T47D (cell line): ENCODE measurements at regions not wholly inside any gene's neighbourhood (a gene's known extent, or its start where the extent isn't known, plus 50 kb on each side); places are given as distances from the start of the nearest gene placed in this dataset.

Source experiments
- DNase-seq, 2 experiments: peaks; one replicate each; pipeline versions ENCODE4 v3.0.0 to v3.0.0-alpha.2; 2011 to 2012; ENCODE audit warnings: low read depth in 1 of 2, low spot score in 1 of 2
- JUND ChIP-seq: IDR thresholded peaks from 2 replicates; pipeline ENCODE4 v1.6.1; 2012; ENCODE audit warnings: low read depth
- in situ Hi-C: cut with HindIII; loops from 2 replicates; pipeline ENCODE4 v1.10.0; 2016; ENCODE audit warnings: low sequenced_read_pairs, low pct_unique_long_range_greater_than_20kb

- TF ChIP-seq JUND, result no peak
- in situ Hi-C loops, result no loop called here
- DNase-seq, result no peak
These were observed 218.6 kb upstream of the C1orf87 start for GRCh38 chr1:60292140-60292539.

- no peak for DNase-seq
- in situ Hi-C loops, result no loop called here
- TF ChIP-seq JUND, result no peak
These were observed 216.8 kb upstream of the C1orf87 start for GRCh38 chr1:60290393-60290792.

GRCh38 chr1:60287536-60287935, 214.0 kb upstream of the C1orf87 start:
- TF ChIP-seq JUND, result no peak
- no peak for DNase-seq
- in situ Hi-C loops, result no loop called here

GRCh38 chr1:60283690-60284089, 210.1 kb upstream of the C1orf87 start:
- no peak for TF ChIP-seq JUND
- no peak for DNase-seq
- in situ Hi-C loops, result no loop called here

- peak; percentile 51 to 75 for DNase-seq
- in situ Hi-C loops, result no loop called here
- no peak for TF ChIP-seq JUND
These were observed 207.9 kb upstream of the C1orf87 start for GRCh38 chr1:60281360-60281932.

GRCh38 chr1:60280819-60281218, 207.2 kb upstream of the C1orf87 start:
- no peak for DNase-seq

GRCh38 chr1:60280256-60280655, 206.7 kb upstream of the C1orf87 start:
- TF ChIP-seq JUND, result no peak
- in situ Hi-C loops, result no loop called here
- no peak for DNase-seq

More at GRCh38 chr1:60280819-60281218, 207.2 kb upstream of the C1orf87 start:
- no peak for TF ChIP-seq JUND
- in situ Hi-C loops, result no loop called here

- in situ Hi-C loops, result no loop called here
- no peak for TF ChIP-seq JUND
- no peak for DNase-seq
These were observed 206.2 kb upstream of the C1orf87 start for GRCh38 chr1:60279798-60280197.

GRCh38 chr1:60277269-60277668, 203.7 kb upstream of the C1orf87 start:
- in situ Hi-C loops, result no loop called here
- TF ChIP-seq JUND, result no peak
- no peak for DNase-seq

GRCh38 chr1:60274422-60275290, 201.1 kb upstream of the C1orf87 start:
- in situ Hi-C loops, result no loop called here
- no peak for DNase-seq
- TF ChIP-seq JUND, result no peak

GRCh38 chr1:60273185-60273584, 199.6 kb upstream of the C1orf87 start:
- no peak for DNase-seq
- TF ChIP-seq JUND, result no peak
- in situ Hi-C loops, result no loop called here

GRCh38 chr1:60271041-60271440, 197.5 kb upstream of the C1orf87 start:
- in situ Hi-C loops, result no loop called here
- no peak for DNase-seq
- TF ChIP-seq JUND, result no peak

GRCh38 chr1:60268451-60268850, 194.9 kb upstream of the C1orf87 start:
- no peak for DNase-seq
- in situ Hi-C loops, result no loop called here

More at GRCh38 chr1:60268451-60268850, 194.9 kb upstream of the C1orf87 start:
- TF ChIP-seq JUND, result no peak
